Lower leg skin (tissue), 3 donors: ENCODE measurements at regions not wholly inside any gene's neighbourhood (a gene's known extent, or its start where the extent isn't known, plus 50 kb on each side); places are given as distances from the start of the nearest gene placed in this dataset.

Source experiments
- CTCF ChIP-seq, 3 donors: fragments of 450-650 bp; IDR thresholded peaks; one replicate each; pipeline ENCODE4 v1.5.1; 2016; ENCODE audit warnings: antibody characterized with exemption in 3 of 3, mild to moderate bottlenecking in 3 of 3, moderate library complexity in 2 of 3
- POLR2A ChIP-seq, 2 donors: fragments of 450-650 bp; IDR thresholded peaks; one replicate each; pipeline ENCODE4 v1.6.1; 2016 to 2017; ENCODE audit warnings: antibody characterized with exemption in 2 of 2, mild to moderate bottlenecking in 1 of 2, moderate library complexity in 1 of 2

GRCh38 chr3:148540266-148540665, 157.4 kb upstream of the AGTR1 start:
- TF ChIP-seq CTCF (IDR thresholded peaks at IDR 0.05) (no peak), POLR2A (IDR thresholded peaks at IDR 0.05) (no peak)
